Astrocyte of the cerebellum (primary cell): ENCODE measurements at regions not wholly inside any gene's neighbourhood (a gene's known extent, or its start where the extent isn't known, plus 50 kb on each side); places are given as distances from the start of the nearest gene placed in this dataset.

Experiments used
- DNase-seq: peaks from one replicate; pipeline ENCODE4 v3.0.0-alpha.2; 2011; ENCODE audit warnings: low read depth
- H3K4me3 ChIP-seq: 2 replicates; pipeline ENCODE4 v1.5.1; 2011; ENCODE audit warnings: mild to moderate bottlenecking, low read depth, low read length, moderate library complexity
- CTCF ChIP-seq: IDR thresholded peaks from 2 replicates; pipeline ENCODE4 v1.5.1; 2012; ENCODE audit warnings: low read length, low read depth, moderate library complexity, mild to moderate bottlenecking; ENCODE audit errors: missing control alignments
- in situ Hi-C: cut with HindIII; loops from 2 replicates; pipeline ENCODE4 v1.10.0; 2017; ENCODE audit warnings: low sequenced_read_pairs

DNA sequence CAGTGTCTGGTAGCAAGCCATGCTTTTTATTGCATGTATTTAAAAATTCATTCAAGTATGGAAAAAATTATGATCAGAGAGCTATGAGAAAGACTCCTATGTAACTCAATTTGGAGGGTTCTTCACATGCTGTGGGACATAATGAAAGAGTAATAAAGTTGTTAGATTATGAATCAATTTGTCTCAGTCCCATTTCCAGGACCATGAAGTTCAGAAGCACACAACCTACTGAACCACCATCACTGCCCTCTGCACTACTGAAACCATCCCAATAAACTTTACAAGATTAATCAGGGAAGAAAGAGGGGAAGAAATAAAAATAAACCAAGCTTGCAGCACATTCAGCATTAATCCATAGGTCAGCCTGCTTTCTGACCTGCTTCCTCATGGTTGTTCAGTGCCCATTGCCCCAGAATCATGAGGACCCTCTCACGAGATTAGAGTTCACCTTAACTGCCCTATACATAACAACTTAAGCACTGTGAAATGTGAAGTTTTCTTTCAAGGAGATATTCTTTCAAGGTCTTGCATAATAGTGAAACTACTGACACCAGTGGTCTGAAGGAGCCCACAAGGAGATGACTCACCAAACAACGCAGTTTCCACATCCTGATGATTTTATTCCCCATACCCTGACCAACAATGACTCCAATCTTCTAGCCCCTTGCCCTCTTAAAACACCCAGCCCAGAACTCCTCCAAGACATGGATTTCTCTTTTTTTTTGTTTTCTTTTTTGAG, 171.5 kb upstream of the ADCY1 start:
- TF ChIP-seq CTCF, result no peak
- peak; percentile 86 for DNase-seq
- no peak overlapping the region for H3K4me3 ChIP-seq
- in situ Hi-C loops, result no loop called here

DNA sequence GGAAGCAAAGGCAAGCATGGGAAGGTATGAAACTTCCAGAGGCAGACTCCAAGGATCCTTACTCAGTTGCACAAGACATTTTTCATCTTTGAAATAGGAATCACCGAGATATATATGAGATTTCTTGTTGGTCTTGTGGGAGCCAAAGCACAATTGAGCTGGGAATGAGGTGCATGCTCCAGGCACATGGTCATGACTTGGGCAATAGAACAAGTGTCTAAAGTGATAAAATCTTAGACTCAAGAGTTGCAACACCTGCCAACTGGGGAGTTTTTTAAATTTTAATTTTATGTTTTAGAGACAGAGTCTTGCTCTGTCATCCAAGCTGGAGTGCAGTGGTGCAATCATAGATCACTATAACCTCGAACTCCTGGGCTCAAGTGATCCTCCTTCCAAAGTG, 169.5 kb upstream of the ADCY1 start:
- in situ Hi-C loops, result no loop called here
- DNase-seq, result no peak

DNA sequence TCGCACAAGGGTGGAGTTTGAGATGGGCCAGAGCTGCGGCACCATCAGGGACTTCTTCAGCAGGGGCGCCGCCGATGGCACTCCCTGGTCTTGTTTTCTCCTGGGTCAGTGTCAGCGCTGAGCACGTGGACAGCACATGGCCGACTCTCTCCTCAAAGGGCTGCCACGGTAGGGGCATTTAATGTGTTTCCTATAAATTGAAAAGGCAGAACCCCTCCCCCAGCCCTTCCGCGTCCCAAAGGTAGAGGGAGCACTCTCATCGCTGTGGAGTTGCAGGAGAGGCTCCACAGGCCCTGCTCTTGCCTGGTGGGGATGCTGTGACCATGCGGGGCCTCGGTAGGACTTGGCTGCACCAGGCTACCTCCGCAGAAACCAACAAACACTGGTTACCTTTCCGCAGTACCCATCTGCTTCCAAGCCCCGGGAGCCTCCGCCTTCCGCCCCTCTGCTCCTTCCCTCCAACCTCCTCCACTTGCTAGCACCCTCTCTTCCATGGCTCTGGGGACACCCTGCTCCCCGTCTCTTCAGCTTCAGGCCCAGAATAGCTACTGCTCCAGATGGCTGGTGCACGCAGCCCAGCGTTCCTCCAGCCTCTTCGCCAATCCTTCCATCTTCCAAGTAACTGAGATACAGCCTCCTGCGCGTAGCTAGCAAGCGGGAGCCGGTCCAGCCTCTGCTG, 166.3 kb upstream of the ADCY1 start:
- TF ChIP-seq CTCF, result peak; percentile 11

More for the DNA sequence above, 169.5 kb upstream of the ADCY1 start:
- TF ChIP-seq CTCF, result no peak
- H3K4me3 ChIP-seq, result no peak overlapping the region

GRCh38 chr7:45408409-45408737, 165.8 kb upstream of the ADCY1 start:
- H3K4me3 ChIP-seq, result no peak overlapping the region
- in situ Hi-C loops, result no loop called here
- TF ChIP-seq CTCF, result no peak
- DNase-seq, result no peak

More for the DNA sequence above, 166.3 kb upstream of the ADCY1 start:
- no peak for DNase-seq
- in situ Hi-C loops, result no loop called here
- H3K4me3 ChIP-seq, result no peak overlapping the region

GRCh38 chr7:45410893-45411292, 163.3 kb upstream of the ADCY1 start:
- in situ Hi-C loops, result no loop called here
- no peak for TF ChIP-seq CTCF
- no peak for DNase-seq
- H3K4me3 ChIP-seq, result no peak overlapping the region

DNA sequence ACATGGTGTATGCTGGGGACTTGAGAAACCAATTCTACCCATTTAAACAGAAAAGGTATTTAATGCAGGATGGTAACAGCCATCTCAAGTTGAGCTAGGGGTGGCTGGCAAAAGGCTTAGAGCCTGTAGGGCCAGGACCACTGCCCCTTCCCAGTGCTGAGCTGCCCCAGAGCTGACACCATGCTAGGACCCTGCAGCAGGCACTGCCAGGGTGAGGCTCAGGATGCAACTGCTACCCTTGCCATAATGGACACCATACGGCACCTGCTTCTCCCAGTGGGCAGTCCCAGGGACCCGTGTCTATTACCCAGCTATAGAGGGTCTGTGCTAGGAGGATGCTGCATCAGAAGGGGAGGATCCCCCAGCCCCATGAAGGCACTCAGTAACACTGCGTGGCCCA, 160.7 kb upstream of the ADCY1 start:
- in situ Hi-C loops, result no loop called here
- DNase-seq, result no peak
- TF ChIP-seq CTCF, result no peak
- no peak overlapping the region for H3K4me3 ChIP-seq
